GM12865 (cell line): ENCODE measurements at regions not wholly inside any gene's neighbourhood (a gene's known extent, or its start where the extent isn't known, plus 50 kb on each side); places are given as distances from the start of the nearest gene placed in this dataset.

Experiments
- DNase-seq: peaks from one replicate; pipeline ENCODE4 v3.0.0; 2010; ENCODE audit warnings: low read depth
- H3K4me3 ChIP-seq: 2 replicates; pipeline ENCODE4 v1.5.1; 2011; ENCODE audit warnings: mild to moderate bottlenecking, low read depth, low read length, control low read depth
- CTCF ChIP-seq: IDR thresholded peaks from 2 replicates; pipeline ENCODE4 v1.5.1; 2011; ENCODE audit warnings: low read length, control low read depth, low read depth, inconsistent platforms; ENCODE audit not compliant: insufficient read depth; ENCODE audit errors: missing control alignments

GRCh38 chr10:30176776-30177533 is 117.6 kb upstream of the JCAD start:
- TF ChIP-seq CTCF: no peak
- DNase-seq: no peak
- no peak overlapping the region for H3K4me3 ChIP-seq

- DNase-seq: no peak
- TF ChIP-seq CTCF: no peak
- no peak overlapping the region for H3K4me3 ChIP-seq
Measured at GRCh38 chr10:30176182-30176581, 116.8 kb upstream of the JCAD start.

GRCh38 chr10:30172673-30173072 is 113.3 kb upstream of the JCAD start:
- H3K4me3 ChIP-seq: no peak overlapping the region
- no peak for DNase-seq
- no peak for TF ChIP-seq CTCF

- no peak overlapping the region for H3K4me3 ChIP-seq
- DNase-seq: no peak
- no peak for TF ChIP-seq CTCF
Measured at GRCh38 chr10:30172091-30172490, 112.7 kb upstream of the JCAD start.

GRCh38 chr10:30171601-30172000 is 112.2 kb upstream of the JCAD start:
- H3K4me3 ChIP-seq: no peak overlapping the region
- no peak for DNase-seq
- TF ChIP-seq CTCF: no peak

GRCh38 chr10:30170814-30171213 is 111.4 kb upstream of the JCAD start:
- no peak for TF ChIP-seq CTCF
- H3K4me3 ChIP-seq: no peak overlapping the region
- no peak for DNase-seq

- TF ChIP-seq CTCF: no peak
- no peak for DNase-seq
- H3K4me3 ChIP-seq: no peak overlapping the region
Measured at GRCh38 chr10:30170146-30170545, 110.8 kb upstream of the JCAD start.
